Transverse colon (tissue), 4 donors: ENCODE measurements at regions not wholly inside any gene's neighbourhood (a gene's known extent, or its start where the extent isn't known, plus 50 kb on each side); places are given as distances from the start of the nearest gene placed in this dataset.
"Not testable (repeated sequence)": the region's sequence is repeated elsewhere in the genome, so short reads cannot be mapped to it uniquely, and the experiment has no call there.

ENCODE experiments used
- DNase-seq: peaks from one replicate; pipeline ENCODE4 v3.0.0-alpha.2; 2019
- H3K27ac ChIP-seq, 4 donors: fragments of 200-600 bp; sonication (generic); 2 replicates each; pipeline ENCODE4 v1.5.1; 2016 to 2018; ENCODE audit warnings: inconsistent platforms in 4 of 4
- H3K27me3 ChIP-seq: fragments of 200-600 bp; sonication (generic); 2 replicates; pipeline ENCODE4 v1.5.1; 2017; ENCODE audit warnings: inconsistent platforms
- H3K36me3 ChIP-seq, 4 donors: fragments of 200-600 bp; sonication (generic); 2 replicates each; pipeline ENCODE4 v1.5.1; 2017 to 2019; ENCODE audit warnings: inconsistent platforms in 4 of 4
- H3K4me1 ChIP-seq, 4 donors: fragments of 200-600 bp; sonication (generic); 2 replicates each; pipeline ENCODE4 v1.5.1; 2017 to 2020; ENCODE audit warnings: inconsistent platforms in 4 of 4
- H3K4me3 ChIP-seq, 4 donors: fragments of 200-600 bp; sonication (generic); 1 replicate in 1 of 4; 2 replicates in 3 of 4; pipeline versions ENCODE4 v1.5.1 to v1.6.1; 2017 to 2019; ENCODE audit warnings: inconsistent platforms in 4 of 4
- H3K9me3 ChIP-seq, 2 donors: fragments of 200-600 bp; sonication (generic); 2 replicates each; pipeline ENCODE4 v1.5.1; 2017 to 2019; ENCODE audit warnings: inconsistent platforms in 2 of 2
- EP300 ChIP-seq: sonication (generic); formaldehyde crosslinking; IDR thresholded peaks from one replicate; pipeline ENCODE4 v1.6.1; 2017; ENCODE audit warnings: antibody characterized with exemption, low read depth
- POLR2A ChIP-seq: fragments of 450-650 bp; IDR thresholded peaks from one replicate; pipeline ENCODE4 v1.6.1; 2016; ENCODE audit warnings: antibody characterized with exemption, mild to moderate bottlenecking, moderate library complexity
- POLR2AphosphoS5 ChIP-seq, 3 donors: sonication (generic); formaldehyde crosslinking; IDR thresholded peaks; one replicate each; pipeline ENCODE4 v1.6.1; 2016; ENCODE audit warnings: antibody characterized with exemption in 3 of 3
- WGBS, 2 donors: methylation state at CpG; one replicate each; pipeline ENCODE4 v1.1.5; 2018; ENCODE audit warnings: low coverage in 1 of 2; 5-methylcytosine and 5-hydroxymethylcytosine counted together
- in situ Hi-C, 4 donors: fragments of 200-750 bp; cut with MboI; loops; one replicate each; pipeline versions ENCODE4 v1.15.0 to v1.15.1; 2017; ENCODE audit warnings: low sequenced_read_pairs in 3 of 4, low pct_ligation_motif_present in 1 of 4, low pct_unique_long_range_greater_than_20kb in 1 of 4
- intact Hi-C: fragments of 100-400 bp; cut with DNase I; formaldehyde crosslinking; loops from one replicate; pipeline ENCODE4 v1.15.1; 2023; ENCODE audit warnings: low total_unique reads
- TF ChIP-seq, protein P1 (sequence below), 5 experiments: fragments of 200-600 bp in 3 of 5; fragments of 450-650 bp in 2 of 5; sonication (generic) in 3 of 5; IDR thresholded peaks; 1 replicate in 2 of 5; 2 replicates in 3 of 5; pipeline ENCODE4 v1.5.1; 2016 to 2017; ENCODE audit warnings: antibody characterized with exemption in 5 of 5, inconsistent platforms in 3 of 5, mild to moderate bottlenecking in 2 of 5, moderate library complexity in 1 of 5

DNA sequence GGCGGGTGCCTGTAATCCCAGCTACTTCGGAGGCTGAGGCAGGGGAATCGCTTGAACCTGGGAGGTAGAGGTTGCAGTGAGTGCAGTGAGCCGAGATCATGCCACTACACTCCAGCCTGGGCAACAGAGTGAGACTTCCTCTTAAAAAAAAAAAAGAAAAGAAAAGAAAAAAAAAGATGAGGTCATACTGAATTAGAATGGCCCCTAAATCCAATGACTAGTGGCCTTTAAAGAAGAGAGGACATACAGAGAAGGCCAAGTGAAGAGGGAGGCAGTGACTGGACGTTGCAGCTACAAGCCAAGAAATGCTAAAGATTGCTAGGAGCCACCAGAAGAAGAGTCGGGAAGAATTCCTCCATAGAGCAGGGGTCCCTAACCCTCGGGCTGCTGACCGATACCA is 76.9 kb upstream of the TIAM1 start:
- no peak overlapping the region for H3K4me3 ChIP-seq
- intact Hi-C loops: no loop called here

DNA sequence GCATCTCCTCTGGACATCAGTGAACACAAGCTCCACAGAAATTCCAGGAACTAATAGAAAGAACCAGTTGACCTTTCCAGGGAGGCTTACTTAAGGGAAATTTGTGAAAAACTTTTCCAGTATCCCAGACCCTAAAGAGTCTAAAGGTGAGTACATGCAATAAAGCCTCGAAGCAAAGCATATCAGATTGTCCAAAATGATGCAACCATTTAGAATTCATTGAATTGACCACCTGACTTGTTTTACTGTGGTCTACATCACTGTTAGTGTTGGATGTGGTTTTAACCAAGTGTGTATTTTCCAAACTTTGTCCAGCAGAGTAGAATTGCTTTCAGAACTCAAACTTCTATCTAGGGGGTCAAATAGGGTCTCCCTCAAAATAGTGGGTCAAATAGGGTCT is 76.3 kb upstream of the TIAM1 start:
- TF ChIP-seq POLR2AphosphoS5 (IDR thresholded peaks at IDR 0.05) (no peak), POLR2A (no peak), EP300 (no peak)
- TF ChIP-seq, protein P1, sequence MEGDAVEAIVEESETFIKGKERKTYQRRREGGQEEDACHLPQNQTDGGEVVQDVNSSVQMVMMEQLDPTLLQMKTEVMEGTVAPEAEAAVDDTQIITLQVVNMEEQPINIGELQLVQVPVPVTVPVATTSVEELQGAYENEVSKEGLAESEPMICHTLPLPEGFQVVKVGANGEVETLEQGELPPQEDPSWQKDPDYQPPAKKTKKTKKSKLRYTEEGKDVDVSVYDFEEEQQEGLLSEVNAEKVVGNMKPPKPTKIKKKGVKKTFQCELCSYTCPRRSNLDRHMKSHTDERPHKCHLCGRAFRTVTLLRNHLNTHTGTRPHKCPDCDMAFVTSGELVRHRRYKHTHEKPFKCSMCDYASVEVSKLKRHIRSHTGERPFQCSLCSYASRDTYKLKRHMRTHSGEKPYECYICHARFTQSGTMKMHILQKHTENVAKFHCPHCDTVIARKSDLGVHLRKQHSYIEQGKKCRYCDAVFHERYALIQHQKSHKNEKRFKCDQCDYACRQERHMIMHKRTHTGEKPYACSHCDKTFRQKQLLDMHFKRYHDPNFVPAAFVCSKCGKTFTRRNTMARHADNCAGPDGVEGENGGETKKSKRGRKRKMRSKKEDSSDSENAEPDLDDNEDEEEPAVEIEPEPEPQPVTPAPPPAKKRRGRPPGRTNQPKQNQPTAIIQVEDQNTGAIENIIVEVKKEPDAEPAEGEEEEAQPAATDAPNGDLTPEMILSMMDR (IDR thresholded peaks at IDR 0.05): no peak
- WGBS, 2 donors: 69 to 71% methylated on average over 1 of the region's 1 CpG
- Histone ChIP-seq H3K4me3 (no peak overlapping the region), H3K9me3 (no peaks in the 10 kb centered on the region), H3K4me1 (no peaks in the 10 kb centered on the region), H3K27me3 (no peaks in the 10 kb centered on the region), H3K36me3 (no peaks in the 10 kb centered on the region), H3K27ac (no peak overlapping the region)
- in situ Hi-C loops (no loop called here), intact Hi-C loops (no loop called here)
- no peak for DNase-seq

More for the DNA sequence above, 76.9 kb upstream of the TIAM1 start:
- Histone ChIP-seq H3K27ac (no peak overlapping the region), H3K36me3 (no peaks in the 10 kb centered on the region), H3K9me3 (no peaks in the 10 kb centered on the region), H3K4me1 (no peaks in the 10 kb centered on the region), H3K27me3 (no peaks in the 10 kb centered on the region)
- no peak for TF ChIP-seq POLR2AphosphoS5 (IDR thresholded peaks at IDR 0.05)
- no peak for TF ChIP-seq POLR2A
- TF ChIP-seq, protein P1 (IDR thresholded peaks at IDR 0.05): no peak
- TF ChIP-seq EP300: no peak
- no peak for DNase-seq
- in situ Hi-C loops: no loop called here
- WGBS, 2 donors: 83 to 93% methylated on average over 8 of the region's 8 CpGs

DNA sequence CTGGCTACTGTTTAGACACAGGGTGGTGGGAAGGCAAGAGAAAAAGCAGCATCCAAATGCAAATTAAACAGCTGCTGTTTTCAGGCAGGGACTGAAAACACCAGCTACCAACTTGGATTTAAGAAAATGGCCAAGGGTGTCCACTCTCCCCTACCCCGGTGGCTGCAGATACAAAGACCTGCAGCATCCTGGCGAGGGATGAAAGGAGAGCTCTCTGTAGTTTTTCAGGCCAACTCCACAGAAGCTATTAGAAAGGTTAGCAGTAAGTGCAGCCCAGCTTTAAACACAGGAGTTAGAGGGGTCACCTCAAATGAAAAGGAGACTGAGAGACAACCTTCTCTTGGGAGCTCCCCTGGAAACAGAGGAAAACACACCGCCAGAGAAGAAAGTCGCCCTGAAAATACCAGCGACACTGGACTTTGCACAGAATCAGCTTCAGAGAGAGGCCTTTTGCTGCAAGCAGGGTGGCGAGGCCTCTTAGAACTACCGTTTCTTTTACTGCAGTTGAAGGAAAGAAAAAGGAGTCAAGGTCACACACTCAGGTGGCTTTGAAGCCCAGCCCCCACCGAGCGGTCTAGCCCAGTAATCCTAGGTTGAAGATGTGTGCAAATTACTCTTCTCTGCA is 74.4 kb upstream of the TIAM1 start:
- Histone ChIP-seq H3K4me3 (no peak overlapping the region), H3K4me1 (no peaks in the 10 kb centered on the region), H3K27ac (no peak overlapping the region), H3K27me3 (no peaks in the 10 kb centered on the region), H3K9me3 (no peaks in the 10 kb centered on the region), H3K36me3 (no peaks in the 10 kb centered on the region)
- intact Hi-C loops: no loop called here
- in situ Hi-C loops: no loop called here
- DNase-seq: no peak
- WGBS, 2 donors: 82 to 88% methylated on average over 7 to 9 of the region's 9 CpGs
- TF ChIP-seq POLR2AphosphoS5 (IDR thresholded peaks at IDR 0.05): no peak
- TF ChIP-seq, protein P1 (IDR thresholded peaks at IDR 0.05): no peak

DNA sequence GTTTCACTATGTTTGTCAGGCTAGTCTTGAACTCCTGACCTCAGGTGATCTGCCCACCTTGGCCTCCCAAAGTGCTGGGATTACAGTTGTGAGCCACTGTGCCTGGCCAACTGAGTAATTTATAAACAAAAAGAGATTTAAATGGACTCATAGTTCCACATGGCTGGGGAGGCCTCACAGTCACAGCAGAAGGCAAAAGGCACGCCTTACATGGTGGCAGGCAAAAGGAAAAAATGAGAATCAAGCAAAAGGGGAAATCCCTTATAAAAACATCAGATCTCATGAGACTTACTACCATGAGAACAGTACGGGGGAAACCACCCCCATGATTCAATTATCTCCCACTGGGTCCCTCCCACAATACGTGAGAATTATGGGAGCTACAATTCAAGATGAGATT is 73.2 kb upstream of the TIAM1 start:
- H3K4me1 ChIP-seq, H3K27me3 ChIP-seq, H3K27ac ChIP-seq, DNase-seq, H3K4me3 ChIP-seq, H3K36me3 ChIP-seq, in situ Hi-C loops, H3K9me3 ChIP-seq, intact Hi-C loops: not testable (repeated sequence)
- 74 to 93% methylated on average over 3 of the region's 3 CpGs for WGBS, 2 donors

DNA sequence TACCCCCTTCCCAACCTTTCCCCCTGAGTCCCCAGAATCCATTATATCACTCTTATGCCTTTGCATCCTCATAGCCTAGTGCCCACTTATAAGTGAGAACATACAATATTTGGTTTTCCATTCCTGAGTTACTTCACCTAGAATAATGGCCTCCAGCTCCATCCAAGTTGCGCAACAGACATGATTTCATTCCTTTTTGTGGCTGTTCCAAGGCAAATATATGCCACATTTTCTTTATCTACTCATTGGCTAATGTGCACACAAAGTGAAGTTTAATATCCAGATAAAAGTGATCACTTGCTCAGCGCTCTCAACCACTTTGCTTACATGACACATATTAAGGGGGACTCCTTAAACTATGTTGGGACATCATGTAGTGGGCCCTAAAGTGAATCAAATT is 72.4 kb upstream of the TIAM1 start:
- Histone ChIP-seq H3K27ac (no peak overlapping the region), H3K4me1 (no peaks in the 10 kb centered on the region), H3K36me3 (no peaks in the 10 kb centered on the region), H3K9me3 (no peaks in the 10 kb centered on the region), H3K27me3 (no peaks in the 10 kb centered on the region), H3K4me3 (no peak overlapping the region)
- TF ChIP-seq POLR2A: no peak
- TF ChIP-seq POLR2AphosphoS5 (IDR thresholded peaks at IDR 0.05): no peak
- no peak for TF ChIP-seq EP300
- TF ChIP-seq, protein P1 (IDR thresholded peaks at IDR 0.05): no peak
- in situ Hi-C loops (no loop called here), intact Hi-C loops (no loop called here)
- no peak for DNase-seq
- 91 to 94% methylated on average over 2 of the region's 2 CpGs for WGBS, 2 donors
